CD14-positive monocyte (primary cell): ENCODE measurements at regions not wholly inside any gene's neighbourhood (a gene's known extent, or its start where the extent isn't known, plus 50 kb on each side); places are given as distances from the start of the nearest gene placed in this dataset.

Experiments used
- DNase-seq, 3 donors: peaks; one replicate each; pipeline ENCODE4 v3.0.0-alpha.2; 2011 to 2022
- H2AFZ ChIP-seq: 2 replicates; pipeline ENCODE4 v1.6.0; 2012; ENCODE audit warnings: mild to moderate bottlenecking, low read depth, low read length, inconsistent platforms; ENCODE audit not compliant: insufficient read depth, poor library complexity, severe bottlenecking
- H3K27ac ChIP-seq, 2 donors: 1 replicate in 1 of 2; 2 replicates in 1 of 2; pipeline ENCODE4 v1.5.1; 2012 to 2013; ENCODE audit warnings: low read length in 2 of 2, control low read depth in 1 of 2, inconsistent platforms in 1 of 2, low read depth in 1 of 2, mild to moderate bottlenecking in 1 of 2
- H3K27me3 ChIP-seq, 2 donors: one replicate each; pipeline versions ENCODE4 v1.6.0 to v1.6.1; 2011 to 2013; ENCODE audit warnings: low read length in 2 of 2; ENCODE audit not compliant: control insufficient read depth in 2 of 2, insufficient read depth in 2 of 2
- H3K36me3 ChIP-seq, 2 donors: replicated peaks in 1 of 2; 1 replicate in 1 of 2; 2 replicates in 1 of 2; pipeline versions ENCODE4 v1.5.1 to v1.6.1; 2012 to 2013; ENCODE audit warnings: low read length in 2 of 2, control low read depth in 1 of 2, inconsistent platforms in 1 of 2, mild to moderate bottlenecking in 1 of 2; ENCODE audit not compliant: insufficient read depth in 2 of 2, control insufficient read depth in 1 of 2
- H3K4me1 ChIP-seq, 2 donors: 1 replicate in 1 of 2; 2 replicates in 1 of 2; pipeline versions ENCODE4 v1.5.1 to v1.6.1; 2012 to 2013; ENCODE audit warnings: low read length in 2 of 2, control low read depth in 1 of 2, inconsistent platforms in 1 of 2, mild to moderate bottlenecking in 1 of 2, moderate library complexity in 1 of 2; ENCODE audit not compliant: insufficient read depth in 2 of 2, control insufficient read depth in 1 of 2
- H3K4me2 ChIP-seq: replicated peaks from 2 replicates; pipeline ENCODE3; 2012; ENCODE audit warnings: low read length, moderate library complexity, mild to moderate bottlenecking; ENCODE audit not compliant: poor library complexity, severe bottlenecking; ENCODE audit errors: extremely low read depth
- H3K4me3 ChIP-seq, 3 experiments: fragments of 200-600 bp in 1 of 3; sonication (generic) in 1 of 3; replicated peaks in 1 of 3; 1 replicate in 2 of 3; 2 replicates in 1 of 3; pipeline ENCODE4 v1.5.1; 2011 to 2013; ENCODE audit warnings: low read length in 3 of 3, mild to moderate bottlenecking in 3 of 3, control low read depth in 2 of 3, low read depth in 2 of 3, inconsistent platforms in 1 of 3, moderate library complexity in 1 of 3
- H3K79me2 ChIP-seq: 2 replicates; pipeline ENCODE4 v1.6.0; 2012; ENCODE audit warnings: mild to moderate bottlenecking, control low read depth, inconsistent platforms, low read length, moderate library complexity; ENCODE audit not compliant: insufficient read depth
- H3K9ac ChIP-seq: 2 replicates; pipeline ENCODE4 v1.6.0; 2017; ENCODE audit warnings: low read length, mild to moderate bottlenecking; ENCODE audit not compliant: insufficient read depth, poor library complexity, severe bottlenecking
- H3K9me3 ChIP-seq, 2 donors: replicated peaks in 1 of 2; 1 replicate in 1 of 2; 2 replicates in 1 of 2; pipeline versions ENCODE4 v1.5.1 to v1.6.1; 2012 to 2013; ENCODE audit warnings: low read length in 2 of 2, control low read depth in 1 of 2; ENCODE audit not compliant: control insufficient read depth in 1 of 2, insufficient read depth in 1 of 2
- H4K20me1 ChIP-seq: 2 replicates; pipeline ENCODE4 v1.6.0; 2012; ENCODE audit warnings: mild to moderate bottlenecking, low read length, control low read depth, moderate library complexity; ENCODE audit not compliant: insufficient read depth
- H3K27ac Mint-ChIP-seq, 7 donors: one replicate each; pipeline ENCODE4 v1.8.0; 2020; ENCODE audit warnings: mild to moderate bottlenecking in 7 of 7, mixed read lengths in 7 of 7, moderate library complexity in 6 of 7, inconsistent platforms in 2 of 7
- H3K27me3 Mint-ChIP-seq, 3 donors: one replicate each; pipeline ENCODE4 v1.8.0; 2021 to 2022; ENCODE audit warnings: low read depth in 3 of 3, mild to moderate bottlenecking in 3 of 3, mixed read lengths in 3 of 3, moderate library complexity in 3 of 3, inconsistent platforms in 1 of 3
- H3K36me3 Mint-ChIP-seq, 2 donors: one replicate each; pipeline ENCODE4 v1.8.0; 2020; ENCODE audit warnings: mixed read lengths in 2 of 2, inconsistent platforms in 1 of 2, mild to moderate bottlenecking in 1 of 2
- H3K4me1 Mint-ChIP-seq: one replicate; pipeline ENCODE4 v1.8.0; 2020; ENCODE audit warnings: mild to moderate bottlenecking, mixed read lengths
- H3K4me3 Mint-ChIP-seq, 2 donors: one replicate each; pipeline ENCODE4 v1.8.0; 2020; ENCODE audit warnings: mild to moderate bottlenecking in 2 of 2, mixed read lengths in 2 of 2, moderate library complexity in 1 of 2
- H3K9me3 Mint-ChIP-seq, 7 donors: one replicate each; pipeline ENCODE4 v1.8.0; 2020 to 2022; ENCODE audit warnings: mixed read lengths in 7 of 7, mild to moderate bottlenecking in 6 of 7, moderate library complexity in 6 of 7, inconsistent platforms in 2 of 7
- WGBS: methylation state at CpG from one replicate; pipeline ENCODE4 v1.1.5; 2013; ENCODE audit warnings: missing lambda C conversion rate; ENCODE audit not compliant: insufficient coverage; 5-methylcytosine and 5-hydroxymethylcytosine counted together
- intact Hi-C, 2 donors: fragments of 100-400 bp; cut with micrococcal nuclease; formaldehyde crosslinking; loops; one replicate each; pipeline versions ENCODE4 v1.15.0 to v1.15.1; 2023
- TF ChIP-seq, protein P1 (sequence below): fragments of 200-600 bp; IDR thresholded peaks from one replicate; pipeline ENCODE4 v1.8.0; 2022; ENCODE audit warnings: antibody characterized with exemption, mild to moderate bottlenecking

DNA sequence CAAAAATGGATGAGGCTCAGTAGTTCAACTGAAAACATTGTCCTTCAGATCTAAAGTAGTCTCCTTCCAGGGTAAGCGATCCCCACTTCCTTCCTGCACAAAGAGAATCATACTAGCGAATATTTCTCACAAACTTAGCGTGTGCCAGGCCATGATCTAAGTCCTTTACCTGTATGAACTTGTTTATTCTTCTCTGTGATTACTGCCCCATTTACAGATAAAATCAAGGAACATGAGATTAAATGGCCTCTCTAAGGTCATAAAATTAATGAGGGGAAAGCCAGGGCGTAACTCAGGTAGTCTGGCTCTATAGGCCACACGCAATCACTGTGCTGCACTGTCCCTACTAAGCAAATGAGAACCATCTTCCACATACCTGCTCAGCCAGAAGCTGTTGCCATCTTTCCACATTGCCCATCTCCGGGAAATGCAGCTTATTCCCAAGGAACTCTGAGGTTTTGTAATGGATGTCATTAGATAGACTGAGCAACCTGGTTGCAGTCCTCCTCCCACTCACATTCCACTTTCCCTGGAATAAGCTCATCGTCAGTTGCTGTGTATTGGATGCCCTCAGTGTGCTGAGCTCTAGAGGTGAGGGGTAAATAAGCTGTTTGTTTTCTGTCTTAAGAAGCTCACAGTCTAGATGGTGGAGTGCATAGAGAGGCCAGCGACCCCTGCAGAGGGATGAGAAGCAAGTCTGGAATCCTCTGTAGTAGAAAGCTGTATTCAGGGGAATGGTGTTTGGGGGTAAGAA is 146.3 kb downstream of the SNX19 start:
- H3K4me2 ChIP-seq: no peak overlapping the region
- no peak for DNase-seq
- TF ChIP-seq, protein P1, sequence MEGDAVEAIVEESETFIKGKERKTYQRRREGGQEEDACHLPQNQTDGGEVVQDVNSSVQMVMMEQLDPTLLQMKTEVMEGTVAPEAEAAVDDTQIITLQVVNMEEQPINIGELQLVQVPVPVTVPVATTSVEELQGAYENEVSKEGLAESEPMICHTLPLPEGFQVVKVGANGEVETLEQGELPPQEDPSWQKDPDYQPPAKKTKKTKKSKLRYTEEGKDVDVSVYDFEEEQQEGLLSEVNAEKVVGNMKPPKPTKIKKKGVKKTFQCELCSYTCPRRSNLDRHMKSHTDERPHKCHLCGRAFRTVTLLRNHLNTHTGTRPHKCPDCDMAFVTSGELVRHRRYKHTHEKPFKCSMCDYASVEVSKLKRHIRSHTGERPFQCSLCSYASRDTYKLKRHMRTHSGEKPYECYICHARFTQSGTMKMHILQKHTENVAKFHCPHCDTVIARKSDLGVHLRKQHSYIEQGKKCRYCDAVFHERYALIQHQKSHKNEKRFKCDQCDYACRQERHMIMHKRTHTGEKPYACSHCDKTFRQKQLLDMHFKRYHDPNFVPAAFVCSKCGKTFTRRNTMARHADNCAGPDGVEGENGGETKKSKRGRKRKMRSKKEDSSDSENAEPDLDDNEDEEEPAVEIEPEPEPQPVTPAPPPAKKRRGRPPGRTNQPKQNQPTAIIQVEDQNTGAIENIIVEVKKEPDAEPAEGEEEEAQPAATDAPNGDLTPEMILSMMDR: no peak
- no peaks in the 10 kb centered on the region for H3K36me3 ChIP-seq
- H3K4me3 ChIP-seq: no peak overlapping the region
- no peak overlapping the region for H2AFZ ChIP-seq
- H3K79me2 ChIP-seq: no peaks in the 10 kb centered on the region
- H3K27ac Mint-ChIP-seq: no peak overlapping the region
- intact Hi-C loops: no loop called here
- peaks cover 0 to 4% (median 0%) of the 10 kb centered on the region in 3 donors for H3K27me3 Mint-ChIP-seq
- H3K9ac ChIP-seq: no peak overlapping the region
- H3K9me3 ChIP-seq: peaks cover 0 to 3% of the 10 kb centered on the region in 2 donors
- H3K36me3 Mint-ChIP-seq: no peaks in the 10 kb centered on the region
- no peaks in the 10 kb centered on the region for H4K20me1 ChIP-seq
- H3K4me1 Mint-ChIP-seq: no peaks in the 10 kb centered on the region
- no peaks in the 10 kb centered on the region for H3K27me3 ChIP-seq
- no peak overlapping the region for H3K27ac ChIP-seq
- WGBS: 88% methylated on average over 2 of the region's 8 CpGs
- H3K4me1 ChIP-seq: no peaks in the 10 kb centered on the region
- peaks cover 0 to 6% (median 0%) of the 10 kb centered on the region in 7 donors for H3K9me3 Mint-ChIP-seq
- no peak overlapping the region for H3K4me3 Mint-ChIP-seq

- Histone ChIP-seq H4K20me1 (no peaks in the 10 kb centered on the region), H3K9ac (no peak overlapping the region), H2AFZ (no peak overlapping the region), H3K4me1 (no peaks in the 10 kb centered on the region), H3K27me3 (no peaks in the 10 kb centered on the region), H3K36me3 (no peaks in the 10 kb centered on the region), H3K27ac (no peak overlapping the region), H3K4me2 (no peak overlapping the region), H3K9me3 (peaks cover 0 to 3% of the 10 kb centered on the region in 2 donors), H3K79me2 (no peaks in the 10 kb centered on the region), H3K4me3 (no peak overlapping the region)
- Mint-ChIP-seq H3K27me3 (peaks cover 0 to 6% (median 1%) of the 10 kb centered on the region in 3 donors), H3K36me3 (no peaks in the 10 kb centered on the region), H3K9me3 (peaks cover 0 to 9% (median 1%) of the 10 kb centered on the region in 7 donors), H3K4me3 (no peak overlapping the region), H3K4me1 (no peaks in the 10 kb centered on the region), H3K27ac (no peak overlapping the region)
- 88% methylated on average over 3 of the region's 7 CpGs for WGBS
- intact Hi-C loops: no loop called here
- DNase-seq: no peak
- TF ChIP-seq, protein P1: no peak
These were observed 144.6 kb downstream of the SNX19 start for GRCh38 chr11:130771708-130772107.
